ENCODE measurements at regions not wholly inside any gene's neighbourhood (a gene's known extent, or its start where the extent isn't known, plus 50 kb on each side); places are given as distances from the start of the nearest gene placed in this dataset.

- intact Hi-C loops (cut with micrococcal nuclease) = no loop called here
- in situ Hi-C loops (cut with MboI) = no loop called here
- no peaks in the 10 kb centered on the region for H3K79me2 ChIP-seq (ENCODE audit: control insufficient read depth, insufficient read depth, low read length)
- H4K20me1 ChIP-seq (replicated peaks; ENCODE audit: control insufficient read depth, insufficient read depth, low read length) = 0 out of 2 replicates have a peak, but pooled peaks cover 4% of the 10 kb centered on the region
- TF ChIP-seq ZNF354B (CRISPR knock-in tag; IDR thresholded peaks at IDR 0.05) = no peak
- no peak for TF ChIP-seq ZBTB40 (IDR thresholded peaks at IDR 0.05)
- no peak for TF ChIP-seq ZBTB40 (CRISPR knock-in tag; IDR thresholded peaks at IDR 0.05)
- no peak for TF ChIP-seq MITF (IDR thresholded peaks at IDR 0.05)
- WGBS (ENCODE audit: insufficient coverage, low coverage, missing lambda C conversion rate) = 2% methylated on average over 7 of the region's 7 CpGs
- H3K4me2 ChIP-seq (ENCODE audit: insufficient read depth, low read length) = no peak overlapping the region
- CTCF ChIA-PET (ENCODE audit: low intra/inter-chr PET ratio) = no interaction called here
- no peak overlapping the region for H3K9ac ChIP-seq (ENCODE audit: insufficient read depth in 1 of 2, low read depth in 2 of 2, low read length in 2 of 2)
- no peaks in the 10 kb centered on the region for H3K4me1 ChIP-seq (replicated peaks in 1 of 2; ENCODE audit: control insufficient read depth in 2 of 2, insufficient read depth in 2 of 2, low read length in 2 of 2)
- ATAC-seq = no peak
- BruUV-seq (replicated peaks) = no TSS peak
- no peaks in the 10 kb centered on the region for H3K36me3 ChIP-seq (ENCODE audit: control insufficient read depth, insufficient read depth, low read length)
- H3K27ac ChIP-seq (ENCODE audit: extremely low read depth, low read depth, low read length) = no peak overlapping the region
- DNase-seq (ENCODE audit: extremely low read depth in 1 of 4, low spot score in 3 of 4) = no peak
- no peak overlapping the region for H2AFZ ChIP-seq (ENCODE audit: low read depth, low read length)
- no peaks in the 10 kb centered on the region for H3K9me3 ChIP-seq (replicated peaks; ENCODE audit: control insufficient read depth, insufficient read depth, low read depth, low read length)
- no peaks in the 10 kb centered on the region; a peak in 1 of 5 replicates for H3K27me3 ChIP-seq (ENCODE audit: control insufficient read depth in 2 of 2, insufficient read depth in 2 of 2, low read length in 2 of 2)
- no peak overlapping the region for H3K4me3 ChIP-seq
- no peaks in the 10 kb centered on the region for H3K9me1 ChIP-seq (ENCODE audit: control insufficient read depth, insufficient read depth, low read length)
- POLR2A ChIA-PET = interaction anchor here (0.6 to 0.7 kb wide), 2 partner anchors 14 kb away, joined by 3 to 4 read pairs; no protein-coding TSS in a partner anchor
- FAIRE-seq = no peak
These were observed 155.8 kb upstream of the SDK2 start for GRCh38 chr17:73799781-73800627.
